GM12891 (cell line): ENCODE measurements at regions not wholly inside any gene's neighbourhood (a gene's known extent, or its start where the extent isn't known, plus 50 kb on each side); places are given as distances from the start of the nearest gene placed in this dataset.

ENCODE experiments used
- POLR2A ChIP-seq: IDR thresholded peaks from 2 replicates; pipeline ENCODE4 v1.6.1; 2011; ENCODE audit warnings: low read depth, low read length, control low read depth
- POLR2AphosphoS5 ChIP-seq: IDR thresholded peaks from 2 replicates; pipeline ENCODE4 v1.6.1; 2011; ENCODE audit warnings: low read depth, low read length, control low read depth
- SPI1 ChIP-seq: IDR thresholded peaks from 2 replicates; pipeline ENCODE4 v1.6.1; 2011; ENCODE audit warnings: low read depth, low read length, control low read depth

GRCh38 chr12:92292016-92292415 lies 146.4 kb upstream of the BTG1 start:
- TF ChIP-seq POLR2AphosphoS5 (no peak), SPI1 (no peak), POLR2A (no peak)
